ENCODE measurements at regions not wholly inside any gene's neighbourhood (a gene's known extent, or its start where the extent isn't known, plus 50 kb on each side); places are given as distances from the start of the nearest gene placed in this dataset.

GRCh38 chr2:2717406-2717805 lies 386.3 kb upstream of the MYT1L start:
- DNase-seq (ENCODE audit: low spot score) = no peak

GRCh38 chr2:2716771-2717170 lies 385.7 kb upstream of the MYT1L start:
- DNase-seq (ENCODE audit: low spot score) = no peak

- DNase-seq (ENCODE audit: low spot score) = no peak
Measured at GRCh38 chr2:2715036-2715818, 384.2 kb upstream of the MYT1L start.

- no peak for DNase-seq (ENCODE audit: low spot score)
Measured at GRCh38 chr2:2714408-2714807, 383.3 kb upstream of the MYT1L start.

GRCh38 chr2:2709431-2709770 lies 378.3 kb upstream of the MYT1L start:
- no peak for DNase-seq (ENCODE audit: low spot score)

GRCh38 chr2:2708575-2709430 lies 377.7 kb upstream of the MYT1L start:
- DNase-seq (ENCODE audit: low spot score) = no peak

- no peak for DNase-seq (ENCODE audit: low spot score)
Measured at GRCh38 chr2:2707206-2707991, 376.3 kb upstream of the MYT1L start.

- DNase-seq (ENCODE audit: low spot score) = no peak
Measured at GRCh38 chr2:2706306-2706705, 375.2 kb upstream of the MYT1L start.

GRCh38 chr2:2705871-2706270 lies 374.8 kb upstream of the MYT1L start:
- no peak for DNase-seq (ENCODE audit: low spot score)

GRCh38 chr2:2704428-2705090 lies 373.5 kb upstream of the MYT1L start:
- DNase-seq (ENCODE audit: low spot score) = no peak

GRCh38 chr2:2703762-2704427 lies 372.8 kb upstream of the MYT1L start:
- no peak for DNase-seq (ENCODE audit: low spot score)

- no peak for DNase-seq (ENCODE audit: low spot score)
Measured at GRCh38 chr2:2703172-2703571, 372.1 kb upstream of the MYT1L start.

- no peak for DNase-seq (ENCODE audit: low spot score)
Measured at GRCh38 chr2:2702385-2702784, 371.3 kb upstream of the MYT1L start.

- no peak for DNase-seq (ENCODE audit: low spot score)
Measured at GRCh38 chr2:2701813-2702212, 370.7 kb upstream of the MYT1L start.

GRCh38 chr2:2701176-2701781 lies 370.2 kb upstream of the MYT1L start:
- no peak for DNase-seq (ENCODE audit: low spot score)

- no peak for DNase-seq (ENCODE audit: low spot score)
Measured at GRCh38 chr2:2699121-2699505, 368.0 kb upstream of the MYT1L start.

GRCh38 chr2:2698182-2699120 lies 367.4 kb upstream of the MYT1L start:
- DNase-seq (ENCODE audit: low spot score) = peak; percentile 7

- no peak for DNase-seq (ENCODE audit: low spot score)
Measured at GRCh38 chr2:2696733-2697455, 365.8 kb upstream of the MYT1L start.

GRCh38 chr2:2696325-2696724 lies 365.2 kb upstream of the MYT1L start:
- no peak for DNase-seq (ENCODE audit: low spot score)

Measured in RKO (cell line).